SW 1271 (cell line): ENCODE measurements at regions not wholly inside any gene's neighbourhood (a gene's known extent, or its start where the extent isn't known, plus 50 kb on each side); places are given as distances from the start of the nearest gene placed in this dataset.

Experiments used
- DNase-seq, 2 experiments: peaks; one replicate each; lab custom pipeline; 2025; lab: John Stamatoyannopoulos, UW

DNA sequence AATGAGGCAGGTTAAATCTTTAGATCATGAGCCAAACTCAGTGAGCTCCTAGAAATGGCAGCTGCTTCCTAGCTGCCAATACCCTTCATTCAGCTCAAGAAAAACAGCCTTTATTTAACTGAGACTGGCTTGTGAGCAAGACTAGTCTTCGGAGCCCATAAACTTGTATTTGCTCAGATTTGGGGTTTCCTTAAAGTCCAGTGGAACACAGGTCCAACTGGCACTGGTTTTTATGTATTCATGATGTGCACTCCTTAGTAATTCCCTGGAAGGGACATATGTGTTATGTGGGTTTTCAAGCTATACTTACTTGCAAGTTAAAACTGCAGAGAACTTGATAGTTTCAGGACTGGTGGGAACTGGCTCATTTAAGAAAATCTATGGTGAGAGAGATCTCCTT, 380.1 kb upstream of the TMEM132C start:
- DNase-seq, result no peak

GRCh38 chr12:127888943-127889719, 377.8 kb upstream of the TMEM132C start:
- no peak for DNase-seq

DNA sequence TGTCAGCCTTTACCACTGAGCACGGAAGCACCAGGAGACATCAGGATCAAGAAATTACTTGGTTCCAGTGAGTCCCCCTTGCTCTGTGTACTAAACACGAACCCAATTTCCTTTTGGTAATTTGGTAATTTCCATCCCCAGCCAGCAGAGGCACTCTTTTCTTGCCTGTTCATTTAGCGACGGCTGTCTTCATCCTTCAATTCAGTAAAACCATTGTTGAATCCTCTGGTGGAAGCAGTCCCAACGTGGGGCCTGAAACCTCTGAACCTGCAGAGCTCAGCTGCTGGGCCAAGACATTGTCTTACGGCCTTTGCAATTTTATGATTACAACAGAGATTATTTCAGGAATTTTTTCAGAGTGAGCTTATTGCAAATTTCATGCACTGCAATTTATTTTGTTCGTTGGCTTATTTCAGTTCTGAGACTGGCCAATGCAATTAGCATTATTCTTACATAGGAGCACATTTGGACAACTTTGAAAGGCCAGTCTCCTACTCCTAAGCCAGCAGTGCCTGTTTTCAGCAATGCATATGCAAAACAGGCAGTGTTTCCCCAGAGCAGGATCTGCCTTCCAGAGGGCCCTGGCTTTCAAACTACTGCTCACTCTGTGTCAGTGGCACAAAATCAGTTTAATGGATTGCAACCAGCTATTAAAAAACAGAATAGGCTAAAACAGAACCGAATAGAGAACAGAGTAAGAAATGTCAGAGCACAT, 372.9 kb upstream of the TMEM132C start:
- no peak for DNase-seq

DNA sequence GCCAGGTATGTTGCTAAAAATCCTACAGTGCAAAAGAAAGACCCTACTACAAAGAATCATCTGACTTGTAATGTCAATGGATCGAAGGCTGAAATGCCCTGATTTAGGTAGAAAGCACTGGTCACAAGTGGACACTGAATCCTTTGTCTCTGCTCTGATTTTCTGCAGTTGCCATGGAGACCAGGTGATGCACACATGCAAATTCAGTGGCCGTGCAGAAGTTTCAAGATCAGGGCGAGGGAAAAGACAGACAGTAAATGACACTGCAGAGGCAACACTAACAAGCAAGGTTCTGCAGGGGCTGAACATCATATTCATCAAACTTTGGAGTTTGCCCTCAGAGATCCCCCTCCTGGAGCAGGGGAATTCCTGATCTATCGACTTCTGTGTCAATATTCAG, 370.3 kb upstream of the TMEM132C start:
- DNase-seq, result no peak

- no peak for DNase-seq
Measured at GRCh38 chr12:127898616-127899015, 368.4 kb upstream of the TMEM132C start.

GRCh38 chr12:127899971-127900370, 367.0 kb upstream of the TMEM132C start:
- DNase-seq, result no peak

DNA sequence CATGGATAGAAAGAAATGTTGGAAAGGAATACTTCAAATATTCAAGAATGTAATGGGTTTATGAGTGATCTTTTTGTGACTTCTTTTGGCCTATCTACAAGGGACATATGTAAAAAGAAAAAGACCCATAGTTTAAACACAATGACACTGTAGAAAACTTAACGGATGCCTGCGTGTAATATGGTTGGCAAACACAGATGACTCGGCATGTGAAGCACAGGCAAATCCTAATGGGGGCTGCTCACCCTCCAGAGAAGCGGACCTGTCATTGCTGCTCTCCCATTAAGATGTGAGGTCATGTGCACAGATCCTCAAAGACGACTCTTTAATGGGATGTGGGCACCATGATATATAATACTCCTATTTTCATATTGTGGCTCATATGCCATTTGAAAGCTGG, 366.6 kb upstream of the TMEM132C start:
- DNase-seq, result no peak

GRCh38 chr12:127903146-127903545, 363.8 kb upstream of the TMEM132C start:
- no peak for DNase-seq

DNA sequence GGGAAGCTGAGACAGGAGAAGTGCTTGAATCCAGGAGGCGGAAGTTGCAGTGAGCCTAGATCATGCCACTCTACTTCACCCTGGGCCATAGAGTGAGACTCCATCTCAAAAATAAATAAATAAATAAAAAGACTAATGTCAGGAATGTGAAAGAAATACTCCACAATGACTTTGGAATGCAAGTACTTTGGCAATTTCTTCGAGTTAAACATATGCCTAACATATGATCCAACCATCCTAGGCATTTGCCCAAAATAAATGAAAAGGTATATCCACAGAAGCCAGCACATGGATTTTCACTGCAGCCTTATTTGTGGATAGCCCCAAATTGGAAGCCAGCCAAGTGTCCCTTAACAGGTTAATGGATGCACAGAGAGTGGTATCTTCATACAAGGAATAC, 357.9 kb upstream of the TMEM132C start:
- no peak for DNase-seq

- no peak for DNase-seq
Measured at GRCh38 chr12:127911291-127911690, 355.7 kb upstream of the TMEM132C start.

DNA sequence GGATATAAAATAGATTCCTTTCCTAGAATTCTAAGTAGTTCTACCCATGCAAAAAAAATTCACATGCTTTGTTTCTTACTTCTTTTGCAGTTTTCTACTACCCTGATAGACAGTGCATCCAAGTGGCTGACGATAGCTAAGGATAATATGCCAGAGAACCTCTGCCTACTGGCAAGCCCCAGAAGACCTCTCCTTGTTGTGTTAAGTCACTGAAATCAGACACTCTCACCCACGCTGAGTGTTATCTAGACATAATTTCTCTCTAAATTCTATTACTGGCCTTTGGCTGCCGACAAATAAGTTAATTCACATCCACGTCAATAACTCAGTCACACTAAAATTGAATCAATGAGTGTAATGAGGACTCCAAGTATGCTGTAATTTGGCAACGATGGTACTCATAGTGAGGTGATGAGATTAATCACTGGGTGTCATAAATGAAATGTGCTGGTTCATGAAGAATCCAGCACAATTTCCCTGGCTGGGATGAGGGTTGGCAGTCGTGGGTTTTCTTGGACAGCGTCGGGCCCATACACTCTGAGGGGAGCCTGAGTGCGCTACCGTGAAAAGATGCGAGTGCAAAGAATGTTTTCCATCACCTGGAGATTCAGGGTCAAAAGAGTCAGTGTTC, 354.8 kb upstream of the TMEM132C start:
- DNase-seq, result no peak

GRCh38 chr12:127923501-127923900, 343.5 kb upstream of the TMEM132C start:
- DNase-seq, result no peak

DNA sequence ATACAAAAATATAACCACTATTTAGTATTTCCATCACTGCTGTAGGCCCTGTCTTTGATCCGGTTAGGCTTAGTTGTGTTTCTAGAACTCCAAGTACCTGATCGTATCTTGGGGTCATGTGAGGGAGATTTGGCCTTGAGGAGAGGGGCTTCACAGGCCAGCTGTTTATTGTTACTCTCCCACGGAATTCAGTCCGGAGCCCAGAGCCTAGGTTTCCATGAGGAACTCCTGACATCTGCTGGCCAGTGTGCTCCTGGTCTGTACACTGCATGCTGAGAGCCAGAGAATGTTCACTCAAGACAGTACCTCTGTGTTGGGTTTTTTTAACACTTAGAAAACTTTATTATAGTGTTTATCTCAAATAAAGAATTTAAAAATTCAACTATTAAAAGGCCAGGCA, 341.0 kb upstream of the TMEM132C start:
- no peak for DNase-seq

DNA sequence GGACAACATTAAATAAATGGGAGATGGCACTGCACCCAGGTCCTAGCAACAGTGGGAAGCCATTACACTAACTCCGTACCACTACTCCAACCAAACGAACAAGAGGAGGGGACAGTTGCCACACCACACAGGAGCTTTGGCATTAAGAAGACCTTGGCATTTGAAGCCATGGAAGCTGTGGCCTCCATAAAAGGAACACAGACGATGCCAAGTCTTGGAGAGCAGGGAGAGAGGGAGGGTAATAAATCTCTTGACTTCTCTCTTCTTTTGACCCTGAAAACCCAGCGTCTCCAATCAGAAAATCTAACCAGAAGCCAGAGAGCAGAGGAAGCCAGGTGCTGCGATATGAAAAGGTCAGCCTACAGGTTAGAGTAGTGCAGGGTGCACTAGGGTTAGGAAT, 338.8 kb upstream of the TMEM132C start:
- no peak for DNase-seq

DNA sequence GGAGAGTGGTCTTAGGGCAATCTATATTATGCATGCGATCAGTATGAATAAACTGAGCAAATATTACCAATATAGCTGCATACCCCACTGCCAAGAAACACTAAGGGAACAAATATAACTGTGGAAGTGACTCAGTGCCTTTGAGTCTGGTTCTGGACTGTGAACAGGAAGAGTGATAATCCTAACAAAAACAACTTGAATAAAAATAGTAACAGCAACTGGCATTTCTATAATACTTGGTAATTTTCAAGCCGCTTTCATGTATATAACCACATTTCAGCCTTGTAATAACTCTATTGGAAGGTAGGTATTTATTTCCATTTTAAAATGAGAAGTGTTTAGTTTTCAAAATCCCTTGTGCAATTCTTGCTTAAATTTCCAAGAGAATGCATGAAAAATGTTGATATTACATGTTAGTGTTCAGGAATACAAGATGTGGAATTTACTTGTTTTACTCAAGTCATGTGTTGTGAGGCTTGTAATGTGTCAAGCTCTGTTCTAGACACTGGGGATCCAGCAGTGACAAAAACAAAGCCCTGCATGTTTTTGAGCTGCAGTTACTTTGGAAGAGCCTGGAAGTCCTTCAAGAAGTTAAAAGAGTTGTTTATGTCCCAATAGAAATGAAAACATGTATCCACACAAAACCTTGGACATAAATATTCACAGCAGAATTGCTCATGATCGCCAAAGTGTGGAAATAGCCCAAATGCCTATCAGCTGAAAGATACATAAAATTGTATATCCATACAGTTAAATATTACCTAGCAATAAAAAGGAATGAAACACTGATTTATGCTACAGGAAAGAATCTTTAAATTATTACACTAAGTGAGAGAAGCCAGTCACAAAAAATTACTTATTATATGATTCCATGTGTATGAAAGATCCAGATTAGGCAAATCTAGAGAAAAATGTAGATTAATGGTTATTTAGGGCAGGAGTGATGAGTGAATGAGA, 338.1 kb upstream of the TMEM132C start:
- DNase-seq, result no peak

DNA sequence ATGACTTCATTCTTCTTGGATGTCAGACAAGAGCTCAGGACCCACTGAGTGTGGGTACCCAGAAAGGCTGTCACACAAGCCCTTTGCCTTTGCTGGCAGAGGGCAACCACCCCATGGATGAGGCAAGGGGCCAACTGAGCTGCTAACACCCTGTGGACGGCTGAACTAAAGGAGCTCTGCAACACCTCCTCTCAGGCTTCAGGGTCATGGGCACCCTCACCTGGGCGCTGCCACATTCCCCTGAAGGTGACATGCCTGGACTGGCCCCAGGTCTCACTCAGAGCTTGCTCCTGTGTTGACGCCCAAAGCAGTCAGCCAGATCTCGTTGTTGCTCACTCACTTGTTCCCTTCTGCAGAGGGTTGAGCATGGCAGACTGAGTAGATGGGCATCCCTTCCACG, 336.8 kb upstream of the TMEM132C start:
- no peak for DNase-seq

- no peak for DNase-seq
Measured at GRCh38 chr12:127934409-127934808, 332.6 kb upstream of the TMEM132C start.

GRCh38 chr12:127936463-127936862, 330.5 kb upstream of the TMEM132C start:
- no peak for DNase-seq

GRCh38 chr12:127941332-127941731, 325.6 kb upstream of the TMEM132C start:
- no peak for DNase-seq

- DNase-seq, result no peak
Measured at GRCh38 chr12:127942981-127943380, 324.0 kb upstream of the TMEM132C start.

- DNase-seq, result no peak
Measured at GRCh38 chr12:127943481-127944210, 323.3 kb upstream of the TMEM132C start.
